Type B pancreatic cell (in vitro differentiated cells): ENCODE measurements at regions not wholly inside any gene's neighbourhood (a gene's known extent, or its start where the extent isn't known, plus 50 kb on each side); places are given as distances from the start of the nearest gene placed in this dataset.

ENCODE experiments used
- DNase-seq: peaks from one replicate; pipeline ENCODE4 v3.0.0; 2021; ENCODE audit warnings: mixed read lengths; ENCODE audit not compliant: unreplicated experiment; ENCODE audit errors: extremely low spot score
- H3K27ac Mint-ChIP-seq: 2 replicates; pipeline ENCODE4 v1.8.0; 2021; ENCODE audit warnings: mild to moderate bottlenecking, mixed read lengths
- H3K27me3 Mint-ChIP-seq: 2 replicates; pipeline ENCODE4 v1.8.0; 2021; ENCODE audit warnings: mixed read lengths
- H3K36me3 Mint-ChIP-seq: 2 replicates; pipeline ENCODE4 v1.8.0; 2021; ENCODE audit warnings: mixed read lengths
- H3K4me1 Mint-ChIP-seq: one replicate; pipeline ENCODE4 v1.8.0; 2021; ENCODE audit warnings: mixed read lengths; ENCODE audit not compliant: unreplicated experiment
- H3K4me3 Mint-ChIP-seq: 2 replicates; pipeline ENCODE4 v1.8.0; 2021; ENCODE audit warnings: mild to moderate bottlenecking, mixed read lengths
- H3K9me3 Mint-ChIP-seq: 2 replicates; pipeline ENCODE4 v1.8.0; 2021; ENCODE audit warnings: mixed read lengths
- CTCF ChIP-seq: fragments of 200-600 bp; sonication (generic); conservative IDR thresholded peaks from 2 replicates; pipeline ENCODE4 v1.5.0; 2021; ENCODE audit warnings: antibody characterized with exemption, mild to moderate bottlenecking

DNA sequence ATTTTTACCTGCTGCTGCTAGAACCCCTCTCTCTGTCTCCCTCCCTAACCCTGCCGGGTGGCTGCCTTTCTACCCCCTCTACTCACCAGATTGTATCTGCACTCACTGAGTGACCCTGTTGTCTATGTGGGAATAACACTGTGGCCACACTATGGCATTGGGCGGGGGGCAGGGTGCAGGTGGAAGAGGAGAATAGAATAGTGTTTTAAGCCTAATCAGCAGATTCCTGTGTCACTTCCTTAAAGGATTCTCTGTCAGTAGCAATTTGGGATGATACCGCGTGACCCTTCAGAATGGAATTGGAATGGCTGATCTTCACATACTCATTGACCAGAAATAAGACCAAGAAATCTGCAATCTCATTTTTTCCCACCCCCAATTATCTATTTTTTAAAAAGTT is 67.1 kb upstream of the ANKRD1 start:
- Mint-ChIP-seq H3K27me3 (peaks cover 5% of the 10 kb centered on the region), H3K36me3 (no peaks in the 10 kb centered on the region), H3K9me3 (no peaks in the 10 kb centered on the region), H3K27ac (no peak overlapping the region), H3K4me3 (no peak overlapping the region), H3K4me1 (no peaks in the 10 kb centered on the region)
- no peak for TF ChIP-seq CTCF
- no peak for DNase-seq

GRCh38 chr10:90988802-90989201 is 67.9 kb upstream of the ANKRD1 start:
- no peaks in the 10 kb centered on the region for H3K9me3 Mint-ChIP-seq
- no peaks in the 10 kb centered on the region for H3K4me1 Mint-ChIP-seq
- H3K27me3 Mint-ChIP-seq, result peaks cover 5% of the 10 kb centered on the region
- H3K36me3 Mint-ChIP-seq, result no peaks in the 10 kb centered on the region
- no peak overlapping the region for H3K27ac Mint-ChIP-seq
- DNase-seq, result no peak
- H3K4me3 Mint-ChIP-seq, result no peak overlapping the region
- no peak for TF ChIP-seq CTCF

GRCh38 chr10:90989378-90989777 is 68.5 kb upstream of the ANKRD1 start:
- H3K4me3 Mint-ChIP-seq, result no peak overlapping the region
- H3K9me3 Mint-ChIP-seq, result no peaks in the 10 kb centered on the region
- no peak for DNase-seq
- H3K27ac Mint-ChIP-seq, result no peak overlapping the region
- peaks cover 5% of the 10 kb centered on the region for H3K27me3 Mint-ChIP-seq
- no peaks in the 10 kb centered on the region for H3K36me3 Mint-ChIP-seq
- TF ChIP-seq CTCF, result no peak
- no peaks in the 10 kb centered on the region for H3K4me1 Mint-ChIP-seq

- no peak overlapping the region for H3K27ac Mint-ChIP-seq
- no peak overlapping the region for H3K4me3 Mint-ChIP-seq
- no peak for DNase-seq
- H3K27me3 Mint-ChIP-seq, result no peaks in the 10 kb centered on the region
- H3K4me1 Mint-ChIP-seq, result no peaks in the 10 kb centered on the region
- no peaks in the 10 kb centered on the region for H3K36me3 Mint-ChIP-seq
- TF ChIP-seq CTCF, result no peak
- H3K9me3 Mint-ChIP-seq, result no peaks in the 10 kb centered on the region
Observed at GRCh38 chr10:90992462-90992861, 71.6 kb upstream of the ANKRD1 start.

- Mint-ChIP-seq H3K36me3 (no peaks in the 10 kb centered on the region), H3K27ac (no peak overlapping the region), H3K27me3 (no peaks in the 10 kb centered on the region), H3K4me1 (no peaks in the 10 kb centered on the region), H3K9me3 (no peaks in the 10 kb centered on the region), H3K4me3 (no peak overlapping the region)
- DNase-seq, result no peak
- TF ChIP-seq CTCF, result no peak
Observed at GRCh38 chr10:90993340-90993739, 72.5 kb upstream of the ANKRD1 start.

GRCh38 chr10:90997670-90998069 is 76.8 kb upstream of the ANKRD1 start:
- Mint-ChIP-seq H3K36me3 (no peaks in the 10 kb centered on the region), H3K4me1 (no peaks in the 10 kb centered on the region), H3K27ac (no peak overlapping the region), H3K9me3 (no peaks in the 10 kb centered on the region), H3K4me3 (no peak overlapping the region), H3K27me3 (no peaks in the 10 kb centered on the region)
- no peak for DNase-seq
- no peak for TF ChIP-seq CTCF
